ENCODE measurements at regions not wholly inside any gene's neighbourhood (a gene's known extent, or its start where the extent isn't known, plus 50 kb on each side); places are given as distances from the start of the nearest gene placed in this dataset.

- H3K27ac Mint-ChIP-seq = no peak overlapping the region
- no peak overlapping the region for H3K23ac ChIP-seq (ENCODE audit: insufficient read length, low read depth, low read length)
- no peak overlapping the region for H3K9ac ChIP-seq (ENCODE audit: extremely low read depth, insufficient read length, low read length)
- H3K27me3 ChIP-seq (ENCODE audit: insufficient read depth, low read length) = no peaks in the 10 kb centered on the region
- no peaks in the 10 kb centered on the region for H3K9me3 Mint-ChIP-seq
- DNase-seq = no peak
- no peak overlapping the region for H3K56ac ChIP-seq (ENCODE audit: insufficient read length, low read depth, low read length)
- H3K27ac ChIP-seq (ENCODE audit: insufficient read length, low read depth, low read length) = no peak overlapping the region
- no peaks in the 10 kb centered on the region for H3K36me3 Mint-ChIP-seq (ENCODE audit: insufficient read depth in 1 of 3, low read depth in 3 of 3)
- H3K4me1 Mint-ChIP-seq = peaks cover 7 to 8% of the 10 kb centered on the region in 2 experiments
- H2AK5ac ChIP-seq (ENCODE audit: insufficient read length, low read length) = no peak overlapping the region
- no peak for TF ChIP-seq CTCF (conservative IDR thresholded peaks at IDR 0.05)
- H3T11ph ChIP-seq (ENCODE audit: low read length) = no peak overlapping the region
- no peak overlapping the region for H2AFZ ChIP-seq (ENCODE audit: low read length)
- no peak overlapping the region for H4K8ac ChIP-seq (replicated peaks; ENCODE audit: insufficient read length, low read depth, low read length)
- H4K5ac ChIP-seq (ENCODE audit: insufficient read length, low read depth, low read length) = no peak overlapping the region
- H3K79me1 ChIP-seq (ENCODE audit: insufficient read depth, low read depth, low read length, poor library complexity, severe bottlenecking) = no peaks in the 10 kb centered on the region
- no peak overlapping the region for H3K4me2 ChIP-seq (ENCODE audit: insufficient read depth, insufficient read length, low read length)
- no peak overlapping the region for H2BK20ac ChIP-seq (ENCODE audit: low read depth, low read length, poor library complexity, severe bottlenecking)
- H3K4ac ChIP-seq (ENCODE audit: low read depth, low read length) = no peak overlapping the region
- no peak overlapping the region for H2BK12ac ChIP-seq (ENCODE audit: insufficient read length, low read depth, low read length)
- H4K91ac ChIP-seq (ENCODE audit: insufficient read length, low read depth, low read length) = no peak overlapping the region
- no peaks in the 10 kb centered on the region for H3K23me2 ChIP-seq (ENCODE audit: insufficient read length, low read depth, low read length, poor library complexity, severe bottlenecking)
- no peak overlapping the region for H2BK15ac ChIP-seq (ENCODE audit: low read depth, low read length)
- no peak overlapping the region for H2BK120ac ChIP-seq (ENCODE audit: low read depth, low read length, poor library complexity, severe bottlenecking)
- WGBS (ENCODE audit: extremely low coverage, insufficient read length, low lambda C conversion rate) = no CpG with 5 or more reads among the region's 1 CpG
- H3K4me1 ChIP-seq (ENCODE audit: insufficient read depth, low read length) = no peaks in the 10 kb centered on the region
- no peaks in the 10 kb centered on the region for H4K20me1 ChIP-seq (ENCODE audit: control insufficient read depth, insufficient read depth, insufficient read length)
- no peaks in the 10 kb centered on the region for H3K9me3 ChIP-seq (ENCODE audit: control insufficient read depth, low read depth, low read length)
- no peak overlapping the region for H3K14ac ChIP-seq (ENCODE audit: insufficient read depth, low read length)
- no peaks in the 10 kb centered on the region for H3K79me2 ChIP-seq (ENCODE audit: insufficient read depth, low read length)
- H2BK5ac ChIP-seq (ENCODE audit: insufficient read length, low read length) = no peak overlapping the region
- no peak overlapping the region for H3K18ac ChIP-seq (ENCODE audit: insufficient read length, low read depth, low read length)
- H3K27me3 Mint-ChIP-seq (ENCODE audit: low read depth) = no peaks in the 10 kb centered on the region
- H3K4me3 Mint-ChIP-seq = no peak overlapping the region
These were observed 185.0 kb upstream of the CCDC150 start for GRCh38 chr2:196454492-196454891.

Measured in H9 (cell line).